HCT116 (cell line): ENCODE measurements at regions not wholly inside any gene's neighbourhood (a gene's known extent, or its start where the extent isn't known, plus 50 kb on each side); places are given as distances from the start of the nearest gene placed in this dataset.

Experiments used
- ATAC-seq: fragments of 200-7000 bp; cut with Tn5 transposase; 2 replicates; pipeline ENCODE4 v1.9.1; 2020; ENCODE audit warnings: mild to moderate bottlenecking, moderate library complexity
- BruUV-seq: library from RNA; stranded (reverse); fragments of 400-500 nt; replicated peaks from 2 replicates; lab custom pipeline; 2021; lab: Mats Ljungman, UMichigan
- CTCF ChIA-PET: fragments of 300-600 bp; sonication (Branson Sonifier 250); formaldehyde crosslinking; loops from one replicate; lab custom pipeline; 2021; ENCODE audit warnings: antibody characterized with exemption; lab: Charles Lee
- POLR2A ChIA-PET: fragments of 300-600, 350-600 bp; sonication (Branson Sonifier 250); formaldehyde crosslinking; loops from one replicate; lab custom pipeline; 2021; ENCODE audit warnings: antibody characterized with exemption; lab: Charles Lee
- RAD21 ChIA-PET, 2 experiments: fragments of 300-600 bp; sonication (Branson Sonifier 250); formaldehyde crosslinking; loops; one replicate each; lab custom pipeline; 2023; ENCODE audit warnings: low total read pairs in 2 of 2; ENCODE audit not compliant: uncharacterized antibody in 2 of 2, unreplicated experiment in 2 of 2, low non-redundant PET in 1 of 2; lab: Charles Lee
- DNase-seq: peaks from one replicate; pipeline ENCODE4 v3.0.0-alpha.2; 2010; ENCODE audit warnings: low read depth, low spot score
- H2AFZ ChIP-seq: fragments of 200-600 bp; shearing (Covaris generic), sonication (generic); 2 replicates; pipeline ENCODE4 v1.6.1; 2017; ENCODE audit warnings: low read depth, mixed run types, mixed read lengths, antibody characterized with exemption, low read length; ENCODE audit not compliant: poor library complexity, severe bottlenecking
- H3K27ac ChIP-seq: 2 replicates; pipeline ENCODE4 v1.5.1; 2012; ENCODE audit warnings: low read depth, low read length
- H3K27me3 ChIP-seq: fragments of 200-600 bp; sonication (generic); 2 replicates; pipeline ENCODE4 v1.6.1; 2016; ENCODE audit warnings: mixed run types, low read length, mixed read lengths; ENCODE audit not compliant: insufficient read depth
- H3K36me3 ChIP-seq, 2 experiments: fragments of 200-500 bp in 1 of 2; fragments of 200-600 bp in 1 of 2; sonication (Bioruptor generic) in 1 of 2; sonication (generic) in 1 of 2; 2 replicates each; pipeline versions ENCODE4 v1.5.1 to v1.6.1; 2014 to 2016; ENCODE audit warnings: low read length in 2 of 2, inconsistent platforms in 1 of 2, mixed read lengths in 1 of 2, mixed run types in 1 of 2; ENCODE audit not compliant: insufficient read depth in 2 of 2, control insufficient read depth in 1 of 2
- H3K4me1 ChIP-seq, 2 experiments: fragments of 200-600 bp in 1 of 2; sonication (generic) in 1 of 2; 2 replicates each; pipeline versions ENCODE4 v1.5.1 to v1.6.1; 2012 to 2017; ENCODE audit warnings: low read length in 2 of 2, inconsistent platforms in 1 of 2, mild to moderate bottlenecking in 1 of 2, mixed read lengths in 1 of 2, mixed run types in 1 of 2, moderate library complexity in 1 of 2; ENCODE audit not compliant: insufficient read depth in 2 of 2, control insufficient read depth in 1 of 2
- H3K4me2 ChIP-seq: fragments of 200-600 bp; sonication (generic); 2 replicates; pipeline ENCODE4 v1.6.1; 2017; ENCODE audit warnings: mixed run types, low read length, mixed read lengths
- H3K4me3 ChIP-seq, 2 experiments: fragments of 200-600 bp in 1 of 2; sonication (generic) in 1 of 2; replicated peaks in 1 of 2; 2 replicates each; pipeline ENCODE4 v1.5.1; 2011 to 2016; ENCODE audit warnings: low read length in 2 of 2, control low read depth in 1 of 2, low read depth in 1 of 2, mild to moderate bottlenecking in 1 of 2, mixed read lengths in 1 of 2, mixed run types in 1 of 2
- H3K79me2 ChIP-seq: fragments of 200-600 bp; sonication (generic); 2 replicates; pipeline ENCODE4 v1.6.1; 2017; ENCODE audit warnings: mild to moderate bottlenecking, mixed run types, low read length, moderate library complexity, mixed read lengths; ENCODE audit not compliant: insufficient read depth
- H3K9ac ChIP-seq: fragments of 200-600 bp; sonication (generic); 2 replicates; pipeline ENCODE4 v1.6.1; 2016; ENCODE audit warnings: low read length, mixed read lengths
- H3K9me2 ChIP-seq: fragments of 200-600 bp; sonication (generic), shearing (Covaris generic); 2 replicates; pipeline ENCODE4 v1.6.1; 2017; ENCODE audit warnings: mixed run types, mild to moderate bottlenecking, moderate library complexity; ENCODE audit not compliant: insufficient read depth
- H3K9me3 ChIP-seq, 2 experiments: fragments of 200-500 bp in 1 of 2; fragments of 200-600 bp in 1 of 2; sonication (Bioruptor generic) in 1 of 2; sonication (generic) in 1 of 2; 2 replicates each; pipeline ENCODE4 v1.6.1; 2014 to 2017; ENCODE audit warnings: low read length in 2 of 2, mixed read lengths in 2 of 2, inconsistent platforms in 1 of 2, low read depth in 1 of 2, mild to moderate bottlenecking in 1 of 2, mixed run types in 1 of 2, moderate library complexity in 1 of 2; ENCODE audit not compliant: control insufficient read depth in 1 of 2, insufficient read depth in 1 of 2
- H4K20me1 ChIP-seq: fragments of 200-600 bp; sonication (generic), shearing (Covaris generic); 2 replicates; pipeline ENCODE4 v1.6.1; 2017; ENCODE audit warnings: mixed run types, mild to moderate bottlenecking, moderate library complexity; ENCODE audit not compliant: insufficient read depth
- ATF3 ChIP-seq: IDR thresholded peaks from 2 replicates; pipeline ENCODE4 v1.6.1; 2012
- CBX3 ChIP-seq: IDR thresholded peaks from 2 replicates; pipeline ENCODE4 v1.6.1; 2012; ENCODE audit warnings: low read depth
- CEBPB ChIP-seq: IDR thresholded peaks from 2 replicates; pipeline ENCODE4 v1.6.1; 2012; ENCODE audit warnings: low read depth
- FOSL1 ChIP-seq: IDR thresholded peaks from 2 replicates; pipeline ENCODE4 v1.6.1; 2012; ENCODE audit warnings: low read depth
- POLR2A ChIP-seq: IDR thresholded peaks from 2 replicates; pipeline ENCODE4 v1.7.0; 2011; ENCODE audit warnings: borderline replicate concordance; ENCODE audit not compliant: insufficient read depth, insufficient read length; ENCODE audit errors: extremely low read depth
- POLR2AphosphoS5 ChIP-seq: IDR thresholded peaks from 2 replicates; pipeline ENCODE4 v1.6.1; 2011; ENCODE audit warnings: mild to moderate bottlenecking, low read depth, low read length, moderate library complexity
- REST ChIP-seq: IDR thresholded peaks from 2 replicates; pipeline ENCODE4 v1.6.1; 2012; ENCODE audit warnings: low read depth
- SIN3A ChIP-seq: IDR thresholded peaks from 2 replicates; pipeline ENCODE4 v1.6.1; 2012; ENCODE audit warnings: low read depth
- SRF ChIP-seq: IDR thresholded peaks from 2 replicates; pipeline ENCODE4 v1.6.1; 2012; ENCODE audit warnings: low read depth
- TCF7L2 ChIP-seq: IDR thresholded peaks from 2 replicates; pipeline ENCODE4 v1.7.0; 2011; ENCODE audit warnings: borderline replicate concordance, inconsistent platforms; ENCODE audit not compliant: insufficient read depth, insufficient read length; ENCODE audit errors: extremely low read depth
- ZBTB33 ChIP-seq: IDR thresholded peaks from 2 replicates; pipeline ENCODE4 v1.6.1; 2011; ENCODE audit warnings: mild to moderate bottlenecking, low read length, moderate library complexity; ENCODE audit not compliant: insufficient replicate concordance; ENCODE audit errors: extremely low read depth
- ZFX ChIP-seq: fragments of 450-650 bp; IDR thresholded peaks from 2 replicates; pipeline ENCODE4 v1.6.1; 2017
- ZNF274 ChIP-seq: fragments of 200-500 bp; sonication (Bioruptor generic); IDR thresholded peaks from 2 replicates; pipeline ENCODE4 v1.6.1; 2014; ENCODE audit warnings: mild to moderate bottlenecking, low read depth, low read length, inconsistent platforms
- intact Hi-C: fragments of 100-400 bp; cut with micrococcal nuclease; formaldehyde crosslinking; loops from 2 replicates; pipeline ENCODE4 v1.10.0; 2022

GRCh38 chr5:30098940-30099339 lies 1094.5 kb upstream of the CDH6 start:
- no TSS peak for BruUV-seq
- no peaks in the 10 kb centered on the region for H4K20me1 ChIP-seq
- H3K9ac ChIP-seq, result no peak overlapping the region
- H2AFZ ChIP-seq, result no peak overlapping the region
- RAD21 ChIA-PET, result no interaction called here
- no peak overlapping the region for H3K4me3 ChIP-seq
- POLR2A ChIA-PET, result no interaction called here
- DNase-seq, result no peak
- CTCF ChIA-PET, result no interaction called here
- TF ChIP-seq ZNF274, result no peak
- TF ChIP-seq SRF, result no peak
- no peak for TF ChIP-seq ZFX
- TF ChIP-seq ZBTB33, result no peak
- TF ChIP-seq POLR2A, result no peak
- no peak for TF ChIP-seq ATF3
- TF ChIP-seq POLR2AphosphoS5, result no peak
- no peak for TF ChIP-seq FOSL1
- no peak for TF ChIP-seq REST
- no peak for TF ChIP-seq CBX3
- TF ChIP-seq CEBPB, result no peak
- no peak for TF ChIP-seq SIN3A
- TF ChIP-seq TCF7L2, result no peak
- no peak overlapping the region for H3K4me2 ChIP-seq
- ATAC-seq, result no peak
- peaks cover 3 to 5% of the 10 kb centered on the region in 2 experiments; a peak in 2 of 4 replicates for H3K9me3 ChIP-seq
- no peaks in the 10 kb centered on the region for H3K79me2 ChIP-seq
- H3K27ac ChIP-seq, result no peak overlapping the region
- H3K27me3 ChIP-seq, result no peaks in the 10 kb centered on the region
- no peaks in the 10 kb centered on the region for H3K36me3 ChIP-seq
- no peaks in the 10 kb centered on the region for H3K9me2 ChIP-seq
- intact Hi-C loops, result no loop called here
- no peaks in the 10 kb centered on the region for H3K4me1 ChIP-seq
